ENCODE measurements at regions not wholly inside any gene's neighbourhood (a gene's known extent, or its start where the extent isn't known, plus 50 kb on each side); places are given as distances from the start of the nearest gene placed in this dataset.

- ChIA-PET CTCF (no interaction called here), POLR2A (no interaction called here)
- no peak for DNase-seq (ENCODE audit: extremely low spot score)
- TF ChIP-seq, protein P1, sequence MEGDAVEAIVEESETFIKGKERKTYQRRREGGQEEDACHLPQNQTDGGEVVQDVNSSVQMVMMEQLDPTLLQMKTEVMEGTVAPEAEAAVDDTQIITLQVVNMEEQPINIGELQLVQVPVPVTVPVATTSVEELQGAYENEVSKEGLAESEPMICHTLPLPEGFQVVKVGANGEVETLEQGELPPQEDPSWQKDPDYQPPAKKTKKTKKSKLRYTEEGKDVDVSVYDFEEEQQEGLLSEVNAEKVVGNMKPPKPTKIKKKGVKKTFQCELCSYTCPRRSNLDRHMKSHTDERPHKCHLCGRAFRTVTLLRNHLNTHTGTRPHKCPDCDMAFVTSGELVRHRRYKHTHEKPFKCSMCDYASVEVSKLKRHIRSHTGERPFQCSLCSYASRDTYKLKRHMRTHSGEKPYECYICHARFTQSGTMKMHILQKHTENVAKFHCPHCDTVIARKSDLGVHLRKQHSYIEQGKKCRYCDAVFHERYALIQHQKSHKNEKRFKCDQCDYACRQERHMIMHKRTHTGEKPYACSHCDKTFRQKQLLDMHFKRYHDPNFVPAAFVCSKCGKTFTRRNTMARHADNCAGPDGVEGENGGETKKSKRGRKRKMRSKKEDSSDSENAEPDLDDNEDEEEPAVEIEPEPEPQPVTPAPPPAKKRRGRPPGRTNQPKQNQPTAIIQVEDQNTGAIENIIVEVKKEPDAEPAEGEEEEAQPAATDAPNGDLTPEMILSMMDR (IDR thresholded peaks at IDR 0.05; ENCODE audit: control extremely low read depth, extremely low read depth, low read depth, missing control alignments): no peak
These were observed 338.1 kb downstream of the RFC3 start for GRCh38 chr13:34155931-34156607.

DNA sequence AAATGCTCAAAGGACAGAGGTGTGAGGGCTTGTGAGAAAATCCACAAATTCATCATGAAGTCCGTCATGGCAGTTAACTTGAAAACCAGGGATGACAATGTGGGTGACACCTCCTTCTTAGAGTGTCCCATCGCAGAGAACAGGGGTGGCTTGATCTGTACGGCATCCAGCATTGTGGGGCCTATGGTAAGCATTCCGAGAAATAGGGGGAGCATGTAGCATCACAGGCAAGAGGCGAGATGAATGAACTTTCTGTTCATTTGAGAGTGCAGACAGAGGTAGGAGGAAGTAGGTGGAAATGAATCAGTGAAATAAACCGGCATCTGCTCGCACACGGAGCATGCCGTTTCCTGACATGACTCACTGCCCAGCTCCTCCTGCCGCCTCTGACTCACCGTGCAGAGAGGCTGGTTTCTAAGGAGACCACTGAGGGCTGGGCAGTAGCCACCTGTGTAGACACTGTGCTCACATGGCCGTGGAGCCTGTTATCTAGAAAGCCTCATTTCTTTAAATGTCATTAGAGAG is 339.0 kb downstream of the RFC3 start:
- POLR2A ChIA-PET: no interaction called here
- TF ChIP-seq, protein P1 (IDR thresholded peaks at IDR 0.05; ENCODE audit: control extremely low read depth, extremely low read depth, low read depth, missing control alignments): no peak
- DNase-seq (ENCODE audit: extremely low spot score): peak; percentile 54
- CTCF ChIA-PET: no interaction called here

DNA sequence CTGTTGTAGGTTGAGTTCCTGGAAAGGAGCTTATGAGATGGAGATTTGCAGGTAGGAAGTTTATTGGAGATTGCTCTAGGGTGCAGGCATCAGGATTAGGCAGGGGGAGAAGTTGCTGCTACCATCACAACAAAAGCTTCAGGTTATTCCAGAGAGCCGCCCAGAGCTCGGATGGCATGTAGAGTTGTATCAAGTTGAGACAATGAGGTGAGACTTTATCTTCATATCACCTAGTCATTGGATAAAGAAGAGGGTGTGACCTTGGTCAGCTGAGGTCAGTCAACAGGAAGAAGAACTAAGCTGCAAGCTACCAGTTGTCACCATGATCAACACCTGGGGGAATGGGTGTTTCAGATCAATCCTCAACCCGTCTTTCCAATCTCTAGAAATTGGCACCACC is 342.0 kb downstream of the RFC3 start:
- TF ChIP-seq, protein P1 (IDR thresholded peaks at IDR 0.05; ENCODE audit: control extremely low read depth, extremely low read depth, low read depth, missing control alignments): no peak
- ChIA-PET POLR2A (no interaction called here), CTCF (no interaction called here)
- no peak for DNase-seq (ENCODE audit: extremely low spot score)

DNA sequence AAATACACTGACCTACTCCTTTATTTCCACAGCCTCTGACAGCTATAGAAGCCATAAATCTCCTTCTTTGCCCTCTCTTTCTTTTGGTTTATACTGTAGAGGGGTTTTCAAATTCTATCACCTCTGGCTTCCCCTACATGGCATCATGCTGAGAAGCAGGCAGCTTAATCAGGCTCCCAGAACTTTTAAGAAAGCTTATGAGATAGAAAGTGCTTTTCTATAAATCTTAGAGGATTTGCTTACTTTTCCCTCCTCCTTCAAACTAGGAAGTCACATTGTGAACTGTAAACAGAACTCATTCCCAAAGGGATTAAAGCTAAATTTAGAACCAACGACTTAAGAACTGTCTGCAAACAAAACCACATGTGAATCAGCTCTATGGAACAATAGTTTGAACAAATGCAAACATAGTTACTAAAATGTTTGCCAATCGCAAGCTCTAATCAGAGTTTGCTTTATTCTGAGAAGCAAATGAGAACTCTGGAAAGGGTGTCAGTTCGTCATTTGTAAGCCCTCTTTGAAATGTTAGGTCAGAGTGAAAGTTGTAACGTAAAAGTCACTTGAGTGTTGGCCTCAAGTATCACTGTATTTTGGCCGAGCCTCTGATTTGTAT is 344.1 kb downstream of the RFC3 start:
- ChIA-PET CTCF (interaction anchor here (1.7 kb wide), 1 partner anchor 13 kb away, joined by 3 read pairs; no protein-coding TSS in a partner anchor), POLR2A (no interaction called here)
- no peak for DNase-seq (ENCODE audit: extremely low spot score)
- TF ChIP-seq, protein P1 (IDR thresholded peaks at IDR 0.05; ENCODE audit: control extremely low read depth, extremely low read depth, low read depth, missing control alignments): no peak

DNA sequence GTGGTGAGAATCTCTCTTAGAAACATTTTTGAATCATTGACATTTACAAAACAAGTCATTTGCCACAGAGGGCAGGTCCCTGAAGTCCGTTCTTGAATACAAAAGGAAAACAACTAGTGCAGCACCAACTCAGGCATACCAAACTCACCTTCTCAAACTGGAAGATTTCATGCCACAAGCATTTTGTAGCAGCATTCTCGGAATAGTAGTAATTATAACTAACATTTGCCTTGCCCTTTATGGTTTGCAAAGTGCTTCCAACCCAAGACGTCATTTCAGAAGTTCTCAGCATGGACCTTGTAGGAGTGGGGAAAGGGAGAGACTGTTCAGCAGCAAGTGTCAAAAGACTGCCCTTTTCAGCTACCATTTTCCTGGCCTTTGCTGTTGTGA is 344.6 kb downstream of the RFC3 start:
- POLR2A ChIA-PET: no interaction called here
- CTCF ChIA-PET: interaction anchor here (1.7 kb wide), 1 partner anchor 13 kb away, joined by 3 read pairs; no protein-coding TSS in a partner anchor
- DNase-seq (ENCODE audit: extremely low spot score): no peak
- TF ChIP-seq, protein P1 (IDR thresholded peaks at IDR 0.05; ENCODE audit: control extremely low read depth, extremely low read depth, low read depth, missing control alignments): no peak

GRCh38 chr13:34164582-34164981 is 346.6 kb downstream of the RFC3 start:
- ChIA-PET CTCF (no interaction called here), POLR2A (no interaction called here)
- DNase-seq (ENCODE audit: extremely low spot score): no peak
- TF ChIP-seq, protein P1 (IDR thresholded peaks at IDR 0.05; ENCODE audit: control extremely low read depth, extremely low read depth, low read depth, missing control alignments): no peak

Data from GM10248 (cell line).